SJSA1 (cell line): ENCODE measurements at regions not wholly inside any gene's neighbourhood (a gene's known extent, or its start where the extent isn't known, plus 50 kb on each side); places are given as distances from the start of the nearest gene placed in this dataset.
"Not testable (repeated sequence)": the region's sequence is repeated elsewhere in the genome, so short reads cannot be mapped to it uniquely, and the experiment has no call there.

Experiments used
- DNase-seq, 2 experiments: peaks; one replicate each; pipeline ENCODE4 v3.0.0-alpha.2; 2015 to 2020; ENCODE audit warnings: low spot score in 2 of 2, low read depth in 1 of 2
- H3K27ac ChIP-seq: fragments of 250-450 bp; sonication (Bioruptor Pico); 2 replicates; pipeline ENCODE4 v1.5.1; 2020; ENCODE audit warnings: mild to moderate bottlenecking, moderate library complexity
- H3K27me3 ChIP-seq: fragments of 250-450 bp; sonication (Bioruptor Pico); replicated peaks from 2 replicates; pipeline ENCODE4 v1.5.1; 2020; ENCODE audit warnings: mild to moderate bottlenecking, moderate library complexity
- H3K36me3 ChIP-seq: fragments of 250-450 bp; sonication (Bioruptor Pico); 2 replicates; pipeline ENCODE4 v1.5.1; 2020; ENCODE audit warnings: mild to moderate bottlenecking
- H3K4me1 ChIP-seq: fragments of 250-450 bp; sonication (Bioruptor Pico); replicated peaks from 2 replicates; pipeline ENCODE4 v1.6.1; 2021; ENCODE audit warnings: mild to moderate bottlenecking
- H3K4me3 ChIP-seq: fragments of 250-450 bp; sonication (Bioruptor Pico); 2 replicates; pipeline ENCODE4 v1.5.1; 2020; ENCODE audit warnings: mild to moderate bottlenecking
- H3K9me3 ChIP-seq: fragments of 250-450 bp; sonication (Bioruptor Pico); replicated peaks from 2 replicates; pipeline ENCODE4 v1.5.1; 2020; ENCODE audit warnings: mild to moderate bottlenecking

DNA sequence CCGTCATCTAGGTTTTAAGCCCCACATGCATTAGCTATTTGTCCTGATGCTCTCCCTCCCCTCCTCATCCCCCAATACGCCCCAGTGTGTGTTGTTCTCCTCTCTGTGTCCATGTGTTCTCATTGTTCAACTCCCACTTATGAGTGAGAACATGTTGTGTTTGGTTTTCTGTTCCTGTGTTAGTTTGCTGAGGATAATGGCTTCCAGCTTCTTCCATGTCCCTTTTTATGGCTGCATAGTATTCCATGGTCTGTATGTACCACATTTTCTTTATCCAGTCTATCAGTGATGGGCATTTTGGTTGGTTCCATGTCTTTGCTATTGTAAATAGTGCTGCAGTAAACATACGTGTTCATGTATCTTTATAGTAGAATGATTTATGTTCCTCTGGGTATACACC is 59.0 kb upstream of the ATXN1 start:
- H3K27ac ChIP-seq, H3K9me3 ChIP-seq: not testable (repeated sequence)

DNA sequence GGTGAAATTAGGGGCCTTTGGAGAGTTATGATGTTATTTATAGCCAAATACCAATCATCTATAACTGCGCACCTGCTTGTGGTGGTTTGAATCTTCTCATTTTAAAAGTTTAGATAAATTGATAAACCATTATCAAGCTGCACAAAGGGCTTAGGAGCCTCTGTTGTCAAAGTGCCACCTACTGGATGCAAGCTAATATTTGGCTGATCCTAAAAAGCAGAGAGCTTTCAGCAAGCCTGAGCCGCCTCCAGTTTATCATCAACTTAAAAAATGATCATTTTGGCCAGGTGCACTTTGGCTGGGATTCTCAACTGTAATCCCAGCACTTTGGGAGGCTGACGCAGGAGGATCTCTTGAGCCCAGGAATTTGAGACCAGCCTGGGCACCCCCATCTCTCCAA is 58.5 kb upstream of the ATXN1 start:
- Histone ChIP-seq H3K27me3 (no peaks in the 10 kb centered on the region), H3K36me3 (no peaks in the 10 kb centered on the region), H3K9me3 (no peaks in the 10 kb centered on the region), H3K4me3 (no peak overlapping the region), H3K4me1 (no peaks in the 10 kb centered on the region), H3K27ac (no peak overlapping the region)
- no peak for DNase-seq

More for the DNA sequence above, 59.0 kb upstream of the ATXN1 start:
- not testable (repeated sequence) for H3K4me3 ChIP-seq, DNase-seq, H3K27me3 ChIP-seq, H3K4me1 ChIP-seq, H3K36me3 ChIP-seq

- Histone ChIP-seq H3K27me3 (no peaks in the 10 kb centered on the region), H3K36me3 (no peaks in the 10 kb centered on the region), H3K4me1 (no peaks in the 10 kb centered on the region), H3K4me3 (no peak overlapping the region), H3K9me3 (no peaks in the 10 kb centered on the region), H3K27ac (no peak overlapping the region)
- DNase-seq = no peak
These were observed 57.8 kb upstream of the ATXN1 start for GRCh38 chr6:16818992-16819626.

GRCh38 chr6:16817594-16817993 is 56.3 kb upstream of the ATXN1 start:
- H3K27me3 ChIP-seq = no peaks in the 10 kb centered on the region
- no peak for DNase-seq
- no peaks in the 10 kb centered on the region for H3K36me3 ChIP-seq
- peaks cover 8% of the 10 kb centered on the region for H3K9me3 ChIP-seq
- H3K4me3 ChIP-seq = no peak overlapping the region
- H3K4me1 ChIP-seq = no peaks in the 10 kb centered on the region
- no peak overlapping the region for H3K27ac ChIP-seq

GRCh38 chr6:16816891-16817290 is 55.6 kb upstream of the ATXN1 start:
- DNase-seq = no peak
- Histone ChIP-seq H3K9me3 (peaks cover 10% of the 10 kb centered on the region), H3K27ac (no peak overlapping the region), H3K36me3 (no peaks in the 10 kb centered on the region), H3K4me1 (no peaks in the 10 kb centered on the region), H3K4me3 (no peak overlapping the region), H3K27me3 (no peaks in the 10 kb centered on the region)

DNA sequence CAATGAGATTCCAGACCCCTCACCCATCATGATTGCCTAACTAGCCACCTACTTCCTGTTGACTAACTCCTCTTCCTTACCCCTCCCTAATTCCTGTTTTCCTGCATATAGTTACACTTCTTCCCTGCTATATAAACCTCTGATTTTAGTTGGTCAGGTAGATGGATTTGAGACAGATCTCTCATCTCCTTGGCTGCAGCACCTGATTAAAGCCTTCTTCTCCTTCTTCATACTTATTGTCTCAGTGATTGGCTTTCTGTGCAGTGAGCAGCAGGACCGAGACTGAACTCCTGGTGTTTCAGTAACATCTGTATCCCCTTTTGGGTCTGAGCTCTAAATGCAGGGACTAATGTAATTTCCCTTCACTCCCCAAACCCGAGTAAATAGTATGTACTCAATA is 51.7 kb upstream of the ATXN1 start:
- Histone ChIP-seq H3K4me3 (no peak overlapping the region), H3K9me3 (peaks cover 12% of the 10 kb centered on the region), H3K27ac (no peak overlapping the region), H3K4me1 (no peaks in the 10 kb centered on the region), H3K36me3 (no peaks in the 10 kb centered on the region), H3K27me3 (no peaks in the 10 kb centered on the region)
- no peak for DNase-seq

DNA sequence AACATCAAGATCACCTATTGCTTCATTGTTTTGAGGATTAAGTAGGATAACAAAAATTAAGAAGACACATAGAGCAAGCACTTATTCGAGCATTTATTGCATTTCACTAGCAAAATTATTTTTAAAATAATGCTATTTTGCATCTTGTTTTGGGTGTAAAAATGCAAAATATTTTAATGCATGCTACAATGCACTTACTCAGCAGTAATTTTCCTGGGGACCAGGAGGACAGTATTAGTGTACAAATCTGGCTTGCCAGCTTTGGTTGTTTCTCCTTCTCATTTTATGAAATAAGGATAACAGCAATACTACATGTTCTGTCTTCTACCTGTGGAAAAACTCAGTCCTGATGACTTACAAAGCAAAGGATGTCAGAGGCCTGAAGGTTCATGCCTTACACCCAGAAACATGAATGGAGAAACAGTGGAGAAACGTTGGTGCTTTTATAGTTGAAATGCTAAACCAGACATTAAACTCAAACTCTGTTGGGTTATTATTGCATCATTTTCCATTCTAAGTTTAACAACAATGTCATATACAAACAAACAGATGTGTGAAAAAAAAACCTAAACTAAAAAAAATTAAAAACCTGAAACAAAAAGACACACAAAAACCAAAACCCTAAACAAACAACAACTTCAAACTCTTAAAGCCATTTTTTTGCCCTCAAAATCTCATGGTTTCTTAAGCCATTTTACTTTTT is 50.2 kb upstream of the ATXN1 start:
- Histone ChIP-seq H3K4me3 (no peak overlapping the region), H3K36me3 (no peaks in the 10 kb centered on the region), H3K27ac (no peak overlapping the region), H3K27me3 (no peaks in the 10 kb centered on the region), H3K4me1 (no peaks in the 10 kb centered on the region), H3K9me3 (peaks cover 12% of the 10 kb centered on the region)
- DNase-seq = no peak
